ENCODE measurements at regions not wholly inside any gene's neighbourhood (a gene's known extent, or its start where the extent isn't known, plus 50 kb on each side); places are given as distances from the start of the nearest gene placed in this dataset.
"Not testable (repeated sequence)": the region's sequence is repeated elsewhere in the genome, so short reads cannot be mapped to it uniquely, and the experiment has no call there.

GRCh38 chr16:85205257-85205656 lies 93.0 kb upstream of the CIBAR2 start:
- DNase-seq = not testable (repeated sequence)

GRCh38 chr16:85205747-85206471 lies 93.6 kb upstream of the CIBAR2 start:
- DNase-seq = no peak

- no peak for DNase-seq
These were observed 94.4 kb upstream of the CIBAR2 start for GRCh38 chr16:85206472-85207356.

GRCh38 chr16:85207357-85207921 lies 95.2 kb upstream of the CIBAR2 start:
- no peak for DNase-seq

- no peak for DNase-seq
These were observed 95.9 kb upstream of the CIBAR2 start for GRCh38 chr16:85208181-85208580.

GRCh38 chr16:85208643-85209520 lies 96.6 kb upstream of the CIBAR2 start:
- DNase-seq = no peak

- no peak for DNase-seq
These were observed 97.4 kb upstream of the CIBAR2 start for GRCh38 chr16:85209526-85210121.

- DNase-seq = no peak
These were observed 98.3 kb upstream of the CIBAR2 start for GRCh38 chr16:85210423-85211169.

- DNase-seq = no peak
These were observed 99.1 kb upstream of the CIBAR2 start for GRCh38 chr16:85211271-85211801.

- no peak for DNase-seq
These were observed 101.8 kb upstream of the CIBAR2 start for GRCh38 chr16:85213926-85214675.

GRCh38 chr16:85215478-85216118 lies 103.3 kb upstream of the CIBAR2 start:
- DNase-seq = no peak

GRCh38 chr16:85216522-85217375 lies 104.5 kb upstream of the CIBAR2 start:
- DNase-seq = no peak

- DNase-seq = peak; percentile 85
These were observed 108.0 kb upstream of the CIBAR2 start for GRCh38 chr16:85220125-85220839.

- no peak for DNase-seq
These were observed 108.9 kb upstream of the CIBAR2 start for GRCh38 chr16:85220964-85221731.

GRCh38 chr16:85221771-85222154 lies 109.5 kb upstream of the CIBAR2 start:
- no peak for DNase-seq

GRCh38 chr16:85222155-85222863 lies 110.0 kb upstream of the CIBAR2 start:
- DNase-seq = no peak

GRCh38 chr16:85225257-85225656 lies 113.0 kb upstream of the CIBAR2 start:
- DNase-seq = no peak

Data from NCI-H2081 treated with DMSO at 0.1 percent for 48 hours (cell line).